Glutamatergic neuron (in vitro differentiated cells): ENCODE measurements at regions not wholly inside any gene's neighbourhood (a gene's known extent, or its start where the extent isn't known, plus 50 kb on each side); places are given as distances from the start of the nearest gene placed in this dataset.
"Not testable (repeated sequence)": the region's sequence is repeated elsewhere in the genome, so short reads cannot be mapped to it uniquely, and the experiment has no call there.

ENCODE experiments used
- DNase-seq: peaks from one replicate; pipeline ENCODE4 v3.0.0; 2022
- H3K27ac Mint-ChIP-seq: one replicate; pipeline ENCODE4 v1.8.0; 2020; ENCODE audit warnings: mild to moderate bottlenecking, mixed read lengths, inconsistent platforms; ENCODE audit not compliant: unreplicated experiment
- H3K27me3 Mint-ChIP-seq: one replicate; pipeline ENCODE4 v1.8.0; 2020; ENCODE audit warnings: mild to moderate bottlenecking, moderate library complexity, mixed read lengths, inconsistent platforms; ENCODE audit not compliant: unreplicated experiment
- H3K36me3 Mint-ChIP-seq: one replicate; pipeline ENCODE4 v1.8.0; 2020; ENCODE audit warnings: mild to moderate bottlenecking, mixed read lengths, inconsistent platforms; ENCODE audit not compliant: unreplicated experiment
- H3K4me1 Mint-ChIP-seq: one replicate; pipeline ENCODE4 v1.8.0; 2020; ENCODE audit warnings: mild to moderate bottlenecking, low read depth, mixed read lengths, inconsistent platforms; ENCODE audit not compliant: unreplicated experiment
- H3K4me3 Mint-ChIP-seq: one replicate; pipeline ENCODE4 v1.8.0; 2020; ENCODE audit warnings: mild to moderate bottlenecking, mixed read lengths, inconsistent platforms; ENCODE audit not compliant: unreplicated experiment
- H3K9me3 Mint-ChIP-seq: one replicate; pipeline ENCODE4 v1.8.0; 2020; ENCODE audit warnings: mild to moderate bottlenecking, moderate library complexity, mixed read lengths, inconsistent platforms; ENCODE audit not compliant: unreplicated experiment
- TF ChIP-seq, protein P1 (sequence below): fragments of 200-600 bp; sonication (generic); IDR thresholded peaks from one replicate; pipeline ENCODE4 v1.5.0; 2021; ENCODE audit not compliant: partially characterized antibody, unreplicated experiment

DNA sequence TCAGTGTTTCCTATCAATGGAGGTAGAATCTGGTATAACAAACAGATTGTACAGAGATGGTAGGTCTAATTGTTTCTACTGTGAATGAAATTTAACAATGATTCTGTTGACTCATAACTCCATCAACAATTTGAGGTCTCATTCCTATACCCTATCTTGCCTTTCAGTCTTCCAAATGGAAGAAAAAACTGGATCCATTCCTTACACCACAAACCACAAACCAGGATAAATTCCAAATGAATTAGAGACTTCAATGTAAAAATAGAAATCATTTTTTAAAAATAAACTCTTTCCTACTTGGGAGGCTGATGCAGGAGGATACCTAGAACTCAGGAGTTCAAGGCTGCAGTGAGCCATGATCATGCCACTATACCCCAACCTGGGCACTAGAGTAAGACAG lies 114.4 kb upstream of the WDR44 start:
- H3K4me1 Mint-ChIP-seq: no peaks in the 10 kb centered on the region
- H3K9me3 Mint-ChIP-seq: no peaks in the 10 kb centered on the region
- TF ChIP-seq, protein P1, sequence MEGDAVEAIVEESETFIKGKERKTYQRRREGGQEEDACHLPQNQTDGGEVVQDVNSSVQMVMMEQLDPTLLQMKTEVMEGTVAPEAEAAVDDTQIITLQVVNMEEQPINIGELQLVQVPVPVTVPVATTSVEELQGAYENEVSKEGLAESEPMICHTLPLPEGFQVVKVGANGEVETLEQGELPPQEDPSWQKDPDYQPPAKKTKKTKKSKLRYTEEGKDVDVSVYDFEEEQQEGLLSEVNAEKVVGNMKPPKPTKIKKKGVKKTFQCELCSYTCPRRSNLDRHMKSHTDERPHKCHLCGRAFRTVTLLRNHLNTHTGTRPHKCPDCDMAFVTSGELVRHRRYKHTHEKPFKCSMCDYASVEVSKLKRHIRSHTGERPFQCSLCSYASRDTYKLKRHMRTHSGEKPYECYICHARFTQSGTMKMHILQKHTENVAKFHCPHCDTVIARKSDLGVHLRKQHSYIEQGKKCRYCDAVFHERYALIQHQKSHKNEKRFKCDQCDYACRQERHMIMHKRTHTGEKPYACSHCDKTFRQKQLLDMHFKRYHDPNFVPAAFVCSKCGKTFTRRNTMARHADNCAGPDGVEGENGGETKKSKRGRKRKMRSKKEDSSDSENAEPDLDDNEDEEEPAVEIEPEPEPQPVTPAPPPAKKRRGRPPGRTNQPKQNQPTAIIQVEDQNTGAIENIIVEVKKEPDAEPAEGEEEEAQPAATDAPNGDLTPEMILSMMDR: no peak
- H3K36me3 Mint-ChIP-seq: no peaks in the 10 kb centered on the region
- no peak overlapping the region for H3K4me3 Mint-ChIP-seq
- no peak for DNase-seq
- no peak overlapping the region for H3K27ac Mint-ChIP-seq
- H3K27me3 Mint-ChIP-seq: no peaks in the 10 kb centered on the region

DNA sequence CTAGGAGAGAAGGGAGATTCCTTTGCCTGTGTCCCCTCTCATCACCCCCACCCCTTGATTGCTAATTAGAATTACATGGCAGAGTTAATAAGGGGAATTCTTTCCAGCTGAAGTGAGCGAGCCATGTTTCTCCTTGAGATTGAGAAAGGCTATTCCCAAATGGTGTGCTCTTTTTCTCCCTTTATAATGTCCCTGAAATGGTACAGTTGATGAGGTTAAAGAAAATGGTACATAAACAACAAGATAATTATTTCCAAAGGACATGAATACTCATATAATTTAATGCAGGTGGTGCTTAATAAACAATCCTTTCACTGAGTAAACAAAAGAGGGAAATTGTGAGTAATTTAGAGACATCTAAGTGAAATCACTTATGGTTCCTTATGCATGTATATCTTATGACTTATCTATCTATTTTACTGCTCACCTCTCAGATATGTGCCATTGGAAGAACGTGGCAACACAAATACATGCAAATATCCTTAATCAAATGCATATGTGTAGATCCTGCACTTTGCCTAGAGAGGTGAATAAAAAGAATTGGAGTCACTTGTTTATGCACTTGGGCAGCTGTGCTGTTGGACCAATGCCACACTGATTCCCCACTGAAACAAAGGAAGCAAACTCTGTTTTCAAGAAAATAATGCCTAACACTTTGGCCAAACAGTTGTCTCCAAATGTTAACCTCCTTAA lies 106.6 kb upstream of the WDR44 start:
- H3K4me3 Mint-ChIP-seq: no peak overlapping the region
- no peaks in the 10 kb centered on the region for H3K27me3 Mint-ChIP-seq
- DNase-seq: no peak
- TF ChIP-seq, protein P1: no peak
- H3K36me3 Mint-ChIP-seq: no peaks in the 10 kb centered on the region
- H3K4me1 Mint-ChIP-seq: no peaks in the 10 kb centered on the region
- no peak overlapping the region for H3K27ac Mint-ChIP-seq
- H3K9me3 Mint-ChIP-seq: no peaks in the 10 kb centered on the region

DNA sequence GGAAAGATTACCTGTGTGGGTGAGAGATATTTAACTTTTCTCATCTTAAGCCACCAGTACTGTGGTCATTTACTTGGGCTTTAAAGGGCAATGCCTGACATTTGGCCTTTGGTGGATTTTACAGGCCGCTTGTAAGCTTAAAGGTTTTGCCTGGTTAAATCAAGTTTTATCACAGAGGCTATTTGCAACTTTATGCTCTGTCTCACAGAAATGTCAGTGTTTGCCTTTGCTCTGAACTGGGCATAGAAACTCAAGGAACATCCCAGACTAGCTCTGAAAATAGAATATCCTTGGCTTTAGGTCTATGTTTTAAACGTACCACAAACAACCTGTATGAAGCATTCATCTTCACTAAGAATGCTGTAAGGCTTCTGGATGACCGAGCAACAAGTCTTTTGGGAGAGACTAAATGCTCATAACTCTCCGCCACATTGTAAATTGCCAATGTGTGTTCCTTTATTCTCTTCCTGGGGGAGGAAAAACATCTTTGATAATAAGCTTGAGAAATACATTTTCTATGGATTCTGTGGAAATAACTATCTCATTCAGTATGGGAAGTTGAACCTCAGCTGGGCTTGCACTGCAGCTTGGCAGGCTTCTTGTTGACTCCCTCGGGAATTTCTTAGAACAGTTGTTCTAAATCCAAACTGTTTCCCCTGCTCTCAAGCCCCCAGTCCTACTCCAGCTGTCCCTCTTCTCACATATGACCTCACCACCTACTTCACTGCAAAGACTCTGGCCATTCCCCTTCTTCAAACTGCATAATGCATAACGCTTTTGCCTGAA lies 105.8 kb upstream of the WDR44 start:
- no peaks in the 10 kb centered on the region for H3K9me3 Mint-ChIP-seq
- no peak overlapping the region for H3K27ac Mint-ChIP-seq
- no peak overlapping the region for H3K4me3 Mint-ChIP-seq
- TF ChIP-seq, protein P1: no peak
- no peaks in the 10 kb centered on the region for H3K4me1 Mint-ChIP-seq
- H3K36me3 Mint-ChIP-seq: no peaks in the 10 kb centered on the region
- DNase-seq: no peak
- H3K27me3 Mint-ChIP-seq: no peaks in the 10 kb centered on the region

DNA sequence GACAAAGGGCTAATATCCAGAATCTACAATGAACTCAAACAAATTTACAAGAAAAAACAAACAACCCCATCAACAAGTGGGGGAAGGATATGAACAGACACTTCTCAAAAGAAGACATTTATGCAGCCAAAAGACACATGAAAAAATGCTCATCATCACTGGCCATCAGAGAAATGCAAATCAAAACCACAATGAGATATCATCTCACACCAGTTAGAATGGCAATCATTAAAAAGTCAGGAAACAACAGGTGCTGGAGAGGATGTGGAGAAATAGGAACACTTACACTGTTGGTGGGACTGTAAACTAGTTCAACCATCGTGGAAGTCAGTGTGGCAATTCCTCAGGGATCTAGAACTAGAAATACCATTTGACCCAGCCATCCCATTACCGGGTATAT lies 98.9 kb upstream of the WDR44 start:
- not testable (repeated sequence) for H3K9me3 Mint-ChIP-seq, H3K4me3 Mint-ChIP-seq, H3K4me1 Mint-ChIP-seq, H3K27me3 Mint-ChIP-seq, DNase-seq, H3K27ac Mint-ChIP-seq, H3K36me3 Mint-ChIP-seq

DNA sequence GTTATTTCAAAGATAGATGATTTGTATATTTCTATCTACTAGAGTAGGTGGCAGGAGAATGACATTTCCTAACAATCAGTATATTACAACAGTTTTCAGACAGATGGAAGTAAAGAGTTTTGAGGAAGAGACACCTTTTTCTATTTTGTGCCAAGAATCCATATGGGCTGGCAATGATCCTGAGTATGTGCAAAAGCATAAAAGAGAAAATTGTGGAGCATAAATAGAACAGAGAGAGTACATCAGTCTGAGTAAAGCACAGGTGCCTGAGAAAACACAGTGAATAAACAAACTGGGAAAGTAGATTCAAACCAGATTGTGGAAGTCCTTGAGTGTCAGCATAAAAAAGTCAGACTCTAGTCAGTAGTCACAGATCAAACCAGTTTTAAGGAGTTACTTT lies 96.8 kb upstream of the WDR44 start:
- H3K27me3 Mint-ChIP-seq: no peaks in the 10 kb centered on the region
- H3K4me1 Mint-ChIP-seq: no peaks in the 10 kb centered on the region
- no peak overlapping the region for H3K27ac Mint-ChIP-seq
- H3K4me3 Mint-ChIP-seq: no peak overlapping the region
- H3K9me3 Mint-ChIP-seq: peaks cover 2% of the 10 kb centered on the region
- TF ChIP-seq, protein P1: no peak
- no peak for DNase-seq
- H3K36me3 Mint-ChIP-seq: no peaks in the 10 kb centered on the region
